Astrocyte of the cerebellum (primary cell): ENCODE measurements at regions not wholly inside any gene's neighbourhood (a gene's known extent, or its start where the extent isn't known, plus 50 kb on each side); places are given as distances from the start of the nearest gene placed in this dataset.

Experiments
- DNase-seq: peaks from one replicate; pipeline ENCODE4 v3.0.0-alpha.2; 2011; ENCODE audit warnings: low read depth
- H3K4me3 ChIP-seq: 2 replicates; pipeline ENCODE4 v1.5.1; 2011; ENCODE audit warnings: mild to moderate bottlenecking, low read depth, low read length, moderate library complexity
- CTCF ChIP-seq: IDR thresholded peaks from 2 replicates; pipeline ENCODE4 v1.5.1; 2012; ENCODE audit warnings: low read length, low read depth, moderate library complexity, mild to moderate bottlenecking; ENCODE audit errors: missing control alignments
- in situ Hi-C: cut with HindIII; loops from 2 replicates; pipeline ENCODE4 v1.10.0; 2017; ENCODE audit warnings: low sequenced_read_pairs

- in situ Hi-C loops, result no loop called here
- H3K4me3 ChIP-seq, result no peak overlapping the region
- TF ChIP-seq CTCF, result no peak
- DNase-seq, result no peak
These were observed 238.0 kb upstream of the DOK6 start for GRCh38 chr18:69162649-69163048.

GRCh38 chr18:69172046-69172445 is 228.6 kb upstream of the DOK6 start:
- DNase-seq, result no peak
- no peak for TF ChIP-seq CTCF
- in situ Hi-C loops, result no loop called here

GRCh38 chr18:69175681-69176080 is 225.0 kb upstream of the DOK6 start:
- no peak for TF ChIP-seq CTCF
- in situ Hi-C loops, result no loop called here

More at GRCh38 chr18:69172046-69172445, 228.6 kb upstream of the DOK6 start:
- no peak overlapping the region for H3K4me3 ChIP-seq

GRCh38 chr18:69176741-69177140 is 223.9 kb upstream of the DOK6 start:
- H3K4me3 ChIP-seq, result no peak overlapping the region
- in situ Hi-C loops, result no loop called here
- no peak for TF ChIP-seq CTCF
- DNase-seq, result no peak

More at GRCh38 chr18:69175681-69176080, 225.0 kb upstream of the DOK6 start:
- H3K4me3 ChIP-seq, result no peak overlapping the region
- DNase-seq, result no peak

DNA sequence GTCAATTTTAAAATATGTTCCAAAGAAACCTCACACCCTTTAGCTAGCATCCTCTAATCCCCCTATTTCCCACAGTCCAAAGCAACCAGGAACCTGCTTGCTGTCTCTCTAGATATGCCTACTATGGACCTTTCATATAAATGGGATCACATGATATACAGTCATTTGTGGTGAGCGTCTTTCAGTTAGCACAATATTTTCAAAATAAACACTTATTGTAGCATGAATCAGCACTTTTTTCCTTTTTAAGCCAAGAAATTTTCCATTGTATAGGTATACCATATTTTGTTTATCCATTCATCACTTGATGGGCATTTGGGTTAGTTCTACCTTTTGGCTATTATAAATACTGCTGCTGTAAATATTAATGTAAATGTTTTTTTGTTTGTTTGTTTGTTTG is 223.0 kb upstream of the DOK6 start:
- TF ChIP-seq CTCF, result no peak
- in situ Hi-C loops, result no loop called here
- no peak overlapping the region for H3K4me3 ChIP-seq
- DNase-seq, result no peak

GRCh38 chr18:69186162-69186561 is 214.5 kb upstream of the DOK6 start:
- TF ChIP-seq CTCF, result no peak
- no peak for DNase-seq
- in situ Hi-C loops, result no loop called here

DNA sequence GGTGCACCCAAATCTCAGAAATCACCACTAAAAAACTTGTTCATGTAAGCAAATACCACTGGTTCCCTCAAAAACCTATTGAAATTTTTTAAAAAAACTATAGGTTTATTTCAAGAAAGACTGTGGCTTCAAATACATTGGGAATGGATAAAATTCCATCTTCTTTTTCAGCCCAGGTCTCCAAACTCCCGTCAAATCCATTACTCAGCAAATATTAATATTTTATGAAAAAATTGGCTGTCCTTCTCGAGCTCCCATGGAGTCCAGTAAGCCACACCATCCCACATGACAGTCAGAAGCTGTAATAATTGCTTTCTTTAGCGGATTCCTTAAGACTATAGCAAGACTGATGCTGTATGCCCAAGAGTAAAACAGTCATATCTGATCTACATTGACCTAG is 204.4 kb upstream of the DOK6 start:
- TF ChIP-seq CTCF, result no peak
- no peak for DNase-seq
- in situ Hi-C loops, result no loop called here
- H3K4me3 ChIP-seq, result no peak overlapping the region

More at GRCh38 chr18:69186162-69186561, 214.5 kb upstream of the DOK6 start:
- no peak overlapping the region for H3K4me3 ChIP-seq
